ENCODE measurements at regions not wholly inside any gene's neighbourhood (a gene's known extent, or its start where the extent isn't known, plus 50 kb on each side); places are given as distances from the start of the nearest gene placed in this dataset.

GRCh38 chr2:82853299-82853698 lies 1605.8 kb downstream of the SUCLG1 start:
- DNase-seq: no peak

GRCh38 chr2:82852787-82853186 lies 1606.3 kb downstream of the SUCLG1 start:
- no peak for DNase-seq

DNA sequence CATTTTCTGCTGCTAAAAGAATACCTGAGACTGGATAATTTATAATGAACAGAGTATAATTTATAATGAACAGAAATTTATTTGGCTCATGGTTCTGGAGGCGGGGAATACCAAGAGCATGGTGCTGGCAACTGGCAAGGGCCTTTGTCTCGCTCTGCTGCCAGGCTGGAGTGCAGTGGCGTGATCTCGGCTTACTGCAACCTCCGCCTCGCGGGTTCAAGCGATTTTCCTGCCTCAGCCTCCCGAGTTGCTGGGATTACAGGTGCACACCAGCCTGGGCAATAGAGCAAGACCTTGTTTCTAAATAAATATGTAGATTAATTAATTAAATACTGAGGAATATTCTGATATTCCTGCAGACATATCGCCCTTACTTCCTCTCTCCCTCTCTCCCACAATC lies 1610.8 kb downstream of the SUCLG1 start:
- DNase-seq: no peak

GRCh38 chr2:82839036-82839435 lies 1620.0 kb downstream of the SUCLG1 start:
- DNase-seq: no peak

GRCh38 chr2:82837588-82838304 lies 1621.3 kb downstream of the SUCLG1 start:
- no peak for DNase-seq

DNA sequence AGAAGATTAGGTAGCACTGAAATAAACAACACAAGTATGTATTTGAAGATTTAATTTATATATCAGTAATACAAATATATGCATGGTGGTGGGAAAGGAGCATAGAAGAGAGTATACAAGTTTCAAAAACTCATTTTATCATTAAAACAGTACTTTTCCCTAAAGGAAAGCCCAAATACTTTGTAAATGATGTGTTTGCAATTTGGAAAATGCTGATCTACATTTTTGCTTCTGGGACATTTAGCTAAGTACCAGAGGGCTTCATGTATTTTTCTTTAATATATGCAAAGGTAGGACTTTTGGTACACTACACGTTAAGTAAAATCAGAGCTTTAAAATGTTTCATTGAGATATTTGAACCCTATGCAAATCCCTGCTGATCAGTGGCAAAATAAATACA lies 1624.2 kb downstream of the SUCLG1 start:
- DNase-seq: no peak

GRCh38 chr2:82827426-82827825 lies 1631.7 kb downstream of the SUCLG1 start:
- no peak for DNase-seq

DNA sequence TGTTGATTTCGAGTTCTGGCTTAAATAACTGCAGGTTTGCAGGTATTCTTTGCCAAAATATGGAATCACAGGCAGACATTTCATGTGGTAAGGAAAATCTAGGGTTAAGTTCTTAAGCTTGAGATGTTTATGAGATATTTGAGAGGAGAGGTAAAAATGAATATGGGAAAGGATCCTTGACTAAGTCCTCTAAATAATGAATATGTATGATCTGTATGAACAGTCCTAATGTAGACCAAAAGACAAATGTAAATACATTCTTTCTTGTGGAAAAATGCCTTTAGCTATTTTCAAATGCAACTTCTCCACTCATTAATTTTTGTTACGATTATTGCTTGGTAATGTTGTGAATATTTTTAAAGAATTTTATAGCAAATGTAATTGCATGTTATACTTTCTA lies 1632.6 kb downstream of the SUCLG1 start:
- DNase-seq: no peak

- DNase-seq: no peak
These were observed 1633.5 kb downstream of the SUCLG1 start for GRCh38 chr2:82825410-82826090.

- no peak for DNase-seq
These were observed 1635.2 kb downstream of the SUCLG1 start for GRCh38 chr2:82823892-82824291.

DNA sequence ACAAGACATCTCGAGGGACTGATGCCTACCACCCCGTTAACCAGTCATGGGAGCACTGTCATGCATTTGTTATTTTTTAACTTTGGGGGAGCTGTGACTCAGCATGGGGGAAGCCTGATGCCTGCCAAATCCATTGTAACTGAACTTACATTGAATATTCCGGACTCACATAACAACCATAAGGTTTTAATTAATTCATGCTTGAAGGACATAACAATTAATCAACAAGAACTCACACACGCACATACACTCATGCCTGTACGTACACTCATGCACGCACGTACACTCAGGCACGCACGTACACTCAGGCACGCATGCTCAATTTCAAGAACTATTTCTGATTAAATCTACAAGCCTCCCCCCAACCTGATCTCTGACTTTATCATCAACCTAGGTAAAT lies 1639.1 kb downstream of the SUCLG1 start:
- no peak for DNase-seq

GRCh38 chr2:82814146-82814545 lies 1644.9 kb downstream of the SUCLG1 start:
- DNase-seq: no peak

- no peak for DNase-seq
These were observed 1647.1 kb downstream of the SUCLG1 start for GRCh38 chr2:82811946-82812345.

GRCh38 chr2:82803307-82803706 lies 1655.8 kb downstream of the SUCLG1 start:
- no peak for DNase-seq

- no peak for DNase-seq
These were observed 1661.6 kb downstream of the SUCLG1 start for GRCh38 chr2:82797469-82797868.

- DNase-seq: no peak
These were observed 1662.9 kb downstream of the SUCLG1 start for GRCh38 chr2:82796132-82796531.

GRCh38 chr2:82795446-82795845 lies 1663.6 kb downstream of the SUCLG1 start:
- DNase-seq: no peak

DNA sequence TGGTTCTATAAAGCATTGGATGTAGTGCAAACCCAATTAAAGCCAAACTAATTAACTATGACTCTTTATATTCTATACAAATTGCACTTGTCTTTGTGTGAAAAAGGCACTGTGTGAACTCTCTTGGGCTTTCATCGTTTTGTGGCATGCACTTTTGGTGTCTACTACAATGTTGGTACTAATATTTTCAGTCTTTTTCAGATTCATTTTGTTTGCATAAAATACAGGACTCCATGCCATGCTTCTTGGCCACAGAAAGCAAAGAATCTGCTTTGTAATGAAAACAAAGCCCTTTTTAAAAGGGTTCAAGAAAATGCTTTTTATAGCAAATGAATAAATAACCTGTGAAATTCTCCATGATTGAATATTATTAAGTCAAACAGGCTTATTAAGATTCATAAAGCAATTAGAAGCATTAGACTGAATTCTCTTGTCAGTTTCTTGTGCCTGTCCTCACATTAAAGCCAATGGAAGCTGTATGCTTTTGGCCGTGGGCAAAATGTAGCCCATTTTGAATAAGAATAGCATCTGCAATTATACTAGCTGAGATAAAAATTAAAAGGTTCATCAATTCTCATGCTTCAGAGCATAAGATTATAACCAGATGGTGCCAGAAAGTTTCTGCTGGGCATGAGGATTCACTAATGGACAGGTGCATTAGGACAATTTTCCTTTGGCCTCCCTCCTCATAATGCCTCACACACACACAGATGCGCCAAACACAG lies 1665.2 kb downstream of the SUCLG1 start:
- no peak for DNase-seq

- DNase-seq: no peak
These were observed 1666.8 kb downstream of the SUCLG1 start for GRCh38 chr2:82792316-82792715.

GRCh38 chr2:82790206-82791021 lies 1668.7 kb downstream of the SUCLG1 start:
- no peak for DNase-seq

- DNase-seq: no peak
These were observed 1669.3 kb downstream of the SUCLG1 start for GRCh38 chr2:82789851-82790205.

DNA sequence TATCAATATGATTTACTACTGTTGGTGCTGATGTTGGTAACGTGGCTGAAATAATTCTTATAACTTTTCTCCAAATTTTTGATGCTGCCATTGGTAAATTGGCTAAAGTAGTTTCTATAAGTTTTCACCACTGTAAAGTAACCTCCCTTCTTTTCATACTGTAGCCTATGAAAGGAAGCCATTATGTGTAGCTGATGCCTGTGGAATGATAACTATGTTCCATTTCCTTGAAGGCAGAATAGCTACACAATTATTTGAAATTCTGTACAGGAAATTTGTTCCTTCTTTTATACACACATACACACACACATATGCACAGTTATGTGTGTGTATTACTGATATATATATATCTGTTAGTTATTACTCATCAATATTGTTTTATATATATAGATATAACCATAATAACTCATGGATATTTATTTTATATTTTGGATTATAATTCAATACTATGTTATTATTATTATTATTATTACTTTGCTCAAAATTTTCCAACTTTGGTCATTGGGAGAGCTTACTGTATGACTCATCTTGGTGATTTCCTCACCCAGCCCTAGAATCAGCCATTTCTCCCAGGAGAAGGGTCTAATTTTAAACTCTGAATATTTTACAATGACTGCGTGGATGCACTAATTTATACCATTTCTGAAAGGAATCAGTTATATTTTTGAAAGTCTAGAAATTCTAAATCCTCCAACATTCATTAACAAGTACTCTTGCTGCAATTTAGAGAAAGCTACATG lies 1677.7 kb downstream of the SUCLG1 start:
- no peak for DNase-seq

DNA sequence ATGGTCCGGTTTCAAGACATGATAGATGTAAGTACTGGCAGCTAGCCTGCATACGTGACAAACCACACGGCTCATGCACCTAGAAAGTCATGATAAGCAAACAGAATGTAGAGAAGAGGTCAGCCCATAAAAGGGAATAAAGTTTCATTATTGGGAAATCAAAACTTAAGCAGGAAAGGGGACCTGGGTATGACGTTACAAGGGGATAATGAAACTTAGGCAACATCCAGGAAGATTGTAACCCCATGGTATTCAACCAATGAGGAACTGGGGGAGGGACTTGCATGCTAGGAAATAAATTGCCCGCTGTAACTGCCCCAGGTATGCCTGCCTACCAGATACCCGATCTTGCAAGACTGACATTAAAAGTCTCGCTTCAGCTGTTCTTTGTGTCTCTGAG lies 1679.0 kb downstream of the SUCLG1 start:
- DNase-seq: no peak
